Esophagus muscularis mucosa (tissue), 4 donors: ENCODE measurements at regions not wholly inside any gene's neighbourhood (a gene's known extent, or its start where the extent isn't known, plus 50 kb on each side); places are given as distances from the start of the nearest gene placed in this dataset.

ENCODE experiments used
- DNase-seq: peaks from one replicate; pipeline ENCODE4 v3.0.0-alpha.2; 2017; ENCODE audit errors: extremely low spot score
- H3K27ac ChIP-seq, 4 donors: fragments of 200-600 bp; sonication (generic); replicated peaks in 1 of 4; 1 replicate in 3 of 4; 2 replicates in 1 of 4; pipeline ENCODE4 v1.5.1; 2016 to 2019; ENCODE audit warnings: mild to moderate bottlenecking in 1 of 4
- H3K27me3 ChIP-seq, 4 donors: fragments of 200-600 bp; sonication (generic); one replicate each; pipeline versions ENCODE4 v1.5.1 to v1.6.0; 2016 to 2019
- H3K36me3 ChIP-seq, 4 donors: fragments of 200-600 bp; sonication (generic); one replicate each; pipeline ENCODE4 v1.5.1; 2016 to 2019
- H3K4me1 ChIP-seq, 4 donors: fragments of 200-600 bp; sonication (generic); one replicate each; pipeline ENCODE4 v1.5.1; 2016 to 2019
- H3K4me3 ChIP-seq, 4 donors: fragments of 200-600 bp; sonication (generic); 1 replicate in 2 of 4; 2 replicates in 2 of 4; pipeline ENCODE4 v1.5.1; 2016 to 2019; ENCODE audit warnings: mild to moderate bottlenecking in 4 of 4, moderate library complexity in 1 of 4
- H3K9me3 ChIP-seq, 4 donors: fragments of 200-600 bp; sonication (generic); 1 replicate in 3 of 4; 2 replicates in 1 of 4; pipeline ENCODE4 v1.5.1; 2016 to 2019
- EP300 ChIP-seq: sonication (generic); formaldehyde crosslinking; IDR thresholded peaks from one replicate; pipeline ENCODE4 v1.6.1; 2017; ENCODE audit warnings: antibody characterized with exemption
- POLR2A ChIP-seq: fragments of 450-650 bp; IDR thresholded peaks from one replicate; pipeline ENCODE4 v1.6.1; 2017; ENCODE audit warnings: antibody characterized with exemption, moderate library complexity, mild to moderate bottlenecking, low read depth
- POLR2AphosphoS5 ChIP-seq, 2 donors: sonication (generic); formaldehyde crosslinking; IDR thresholded peaks; one replicate each; pipeline ENCODE4 v1.6.1; 2017; ENCODE audit warnings: antibody characterized with exemption in 2 of 2
- WGBS: methylation state at CpG from one replicate; pipeline ENCODE4 v1.1.5; 2018; 5-methylcytosine and 5-hydroxymethylcytosine counted together
- intact Hi-C: fragments of 100-400 bp; cut with DNase I; formaldehyde crosslinking; loops from one replicate; pipeline ENCODE4 v1.15.1; 2023
- TF ChIP-seq, protein P1 (sequence below), 3 experiments: fragments of 200-600 bp in 2 of 3; fragments of 450-650 bp in 1 of 3; sonication (generic) in 2 of 3; IDR thresholded peaks; one replicate each; pipeline ENCODE4 v1.5.1; 2017 to 2019; ENCODE audit warnings: antibody characterized with exemption in 3 of 3, mild to moderate bottlenecking in 2 of 3, moderate library complexity in 1 of 3

- WGBS: 73% methylated on average over 12 of the region's 13 CpGs
Observed at GRCh38 chr22:48849963-48850657, 977.6 kb downstream of the BRD1 start.

DNA sequence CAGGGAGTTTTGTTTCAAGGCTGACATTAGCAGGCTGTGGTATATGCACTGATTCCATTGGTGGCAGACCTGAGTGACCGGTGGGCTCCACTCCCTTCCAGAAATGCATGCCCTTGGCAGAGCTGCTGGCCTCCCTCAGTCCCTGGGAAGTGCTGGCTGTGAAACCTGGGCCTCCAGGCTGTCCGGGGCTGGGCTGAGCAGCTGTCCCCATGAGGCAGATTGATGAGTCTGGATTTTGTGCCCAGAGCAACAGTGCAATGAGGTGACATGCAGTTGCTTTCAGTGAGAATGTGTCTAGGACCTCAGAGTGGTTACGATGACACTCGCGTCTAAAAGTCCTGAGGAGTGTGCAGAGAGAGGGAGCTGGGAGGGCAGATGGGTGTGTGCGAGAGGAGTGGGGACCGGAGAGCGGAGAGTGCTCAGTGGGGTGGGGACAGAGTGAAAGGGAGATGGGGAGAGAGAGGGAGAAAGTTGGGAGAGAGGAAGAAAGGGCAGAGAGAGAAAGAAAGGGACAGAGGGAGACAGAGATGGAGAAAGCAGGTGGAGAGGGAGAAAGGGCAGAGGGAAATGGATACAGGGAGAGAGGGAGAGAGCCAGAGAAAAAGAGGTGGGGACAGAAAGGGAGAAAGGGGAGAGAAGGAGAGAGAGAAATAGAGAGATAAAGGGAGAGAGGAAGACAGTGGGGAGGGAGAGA is 978.3 kb downstream of the BRD1 start:
- intact Hi-C loops: no loop called here
- no peaks in the 10 kb centered on the region for H3K36me3 ChIP-seq
- peaks cover 0 to 60% (median 0%) of the 10 kb centered on the region in 4 donors for H3K27me3 ChIP-seq
- no peaks in the 10 kb centered on the region for H3K4me1 ChIP-seq
- WGBS: 40% methylated on average over 7 of the region's 8 CpGs
- TF ChIP-seq, protein P1, sequence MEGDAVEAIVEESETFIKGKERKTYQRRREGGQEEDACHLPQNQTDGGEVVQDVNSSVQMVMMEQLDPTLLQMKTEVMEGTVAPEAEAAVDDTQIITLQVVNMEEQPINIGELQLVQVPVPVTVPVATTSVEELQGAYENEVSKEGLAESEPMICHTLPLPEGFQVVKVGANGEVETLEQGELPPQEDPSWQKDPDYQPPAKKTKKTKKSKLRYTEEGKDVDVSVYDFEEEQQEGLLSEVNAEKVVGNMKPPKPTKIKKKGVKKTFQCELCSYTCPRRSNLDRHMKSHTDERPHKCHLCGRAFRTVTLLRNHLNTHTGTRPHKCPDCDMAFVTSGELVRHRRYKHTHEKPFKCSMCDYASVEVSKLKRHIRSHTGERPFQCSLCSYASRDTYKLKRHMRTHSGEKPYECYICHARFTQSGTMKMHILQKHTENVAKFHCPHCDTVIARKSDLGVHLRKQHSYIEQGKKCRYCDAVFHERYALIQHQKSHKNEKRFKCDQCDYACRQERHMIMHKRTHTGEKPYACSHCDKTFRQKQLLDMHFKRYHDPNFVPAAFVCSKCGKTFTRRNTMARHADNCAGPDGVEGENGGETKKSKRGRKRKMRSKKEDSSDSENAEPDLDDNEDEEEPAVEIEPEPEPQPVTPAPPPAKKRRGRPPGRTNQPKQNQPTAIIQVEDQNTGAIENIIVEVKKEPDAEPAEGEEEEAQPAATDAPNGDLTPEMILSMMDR (IDR thresholded peaks at IDR 0.05): no peak
- TF ChIP-seq POLR2AphosphoS5 (IDR thresholded peaks at IDR 0.05): no peak
- TF ChIP-seq EP300: no peak
- TF ChIP-seq POLR2A: no peak
- H3K9me3 ChIP-seq: no peaks in the 10 kb centered on the region
- DNase-seq: no peak
- no peak overlapping the region for H3K4me3 ChIP-seq
- no peak overlapping the region for H3K27ac ChIP-seq

More at GRCh38 chr22:48849963-48850657, 977.6 kb downstream of the BRD1 start:
- peaks cover 0 to 53% (median 0%) of the 10 kb centered on the region in 4 donors for H3K27me3 ChIP-seq
- H3K36me3 ChIP-seq: no peaks in the 10 kb centered on the region
- no peaks in the 10 kb centered on the region for H3K9me3 ChIP-seq
- no peak overlapping the region for H3K4me3 ChIP-seq
- TF ChIP-seq POLR2A (no peak), EP300 (no peak), POLR2AphosphoS5 (IDR thresholded peaks at IDR 0.05) (no peak)
- TF ChIP-seq, protein P1 (IDR thresholded peaks at IDR 0.05): no peak
- H3K27ac ChIP-seq: no peak overlapping the region
- intact Hi-C loops: no loop called here
- no peaks in the 10 kb centered on the region for H3K4me1 ChIP-seq
- DNase-seq: no peak

- Histone ChIP-seq H3K27ac (no peak overlapping the region), H3K27me3 (peaks cover 0 to 85% (median 0%) of the 10 kb centered on the region in 4 donors), H3K4me3 (no peak overlapping the region), H3K4me1 (no peaks in the 10 kb centered on the region), H3K9me3 (no peaks in the 10 kb centered on the region), H3K36me3 (no peaks in the 10 kb centered on the region)
- intact Hi-C loops: no loop called here
- WGBS: 79% methylated on average over 5 of the region's 5 CpGs
- TF ChIP-seq POLR2AphosphoS5 (IDR thresholded peaks at IDR 0.05) (no peak), EP300 (no peak), POLR2A (no peak)
- TF ChIP-seq, protein P1 (IDR thresholded peaks at IDR 0.05): no peak
- DNase-seq: no peak
Observed at GRCh38 chr22:48846200-48846599, 981.5 kb downstream of the BRD1 start.

GRCh38 chr22:48845356-48845936 is 982.2 kb downstream of the BRD1 start:
- Histone ChIP-seq H3K9me3 (no peaks in the 10 kb centered on the region), H3K36me3 (no peaks in the 10 kb centered on the region), H3K4me1 (no peaks in the 10 kb centered on the region), H3K27me3 (peaks cover 0 to 90% (median 0%) of the 10 kb centered on the region in 4 donors), H3K27ac (no peak overlapping the region), H3K4me3 (no peak overlapping the region)
- 75% methylated on average over 13 of the region's 29 CpGs for WGBS
- DNase-seq: no peak
- no peak for TF ChIP-seq POLR2AphosphoS5 (IDR thresholded peaks at IDR 0.05)
- no peak for TF ChIP-seq EP300
- no peak for TF ChIP-seq POLR2A
- TF ChIP-seq, protein P1 (IDR thresholded peaks at IDR 0.05): no peak
- intact Hi-C loops: no loop called here
